Stimulated activated memory B cell treated with anti-CD40 and anti-IgM and Interleukin-4, amounts not matched to agents 10 μg/mL and 1 μg/mL and 100 μg/mL, for 72 hours (primary cell): ENCODE measurements at regions not wholly inside any gene's neighbourhood (a gene's known extent, or its start where the extent isn't known, plus 50 kb on each side); places are given as distances from the start of the nearest gene placed in this dataset.
"Not testable (repeated sequence)": the region's sequence is repeated elsewhere in the genome, so short reads cannot be mapped to it uniquely, and the experiment has no call there.

ENCODE experiments used
- ATAC-seq: fragments of 150-1000 bp; cut with Tn5 transposase; 2 replicates; pipeline ENCODE4 v1.10.0; 2021
- H3K27ac Mint-ChIP-seq: one replicate; pipeline ENCODE4 v1.8.0; 2022; ENCODE audit warnings: mild to moderate bottlenecking, mixed read lengths
- H3K27me3 Mint-ChIP-seq: one replicate; pipeline ENCODE4 v1.8.0; 2022; ENCODE audit warnings: mixed read lengths
- H3K36me3 Mint-ChIP-seq: one replicate; pipeline ENCODE4 v1.8.0; 2022; ENCODE audit warnings: mixed read lengths
- H3K4me1 Mint-ChIP-seq: one replicate; pipeline ENCODE4 v1.8.0; 2022; ENCODE audit warnings: mixed read lengths
- H3K4me3 Mint-ChIP-seq: one replicate; pipeline ENCODE4 v1.8.0; 2022; ENCODE audit warnings: mild to moderate bottlenecking, moderate library complexity, mixed read lengths
- H3K9me3 Mint-ChIP-seq: one replicate; pipeline ENCODE4 v1.8.0; 2022; ENCODE audit warnings: mixed read lengths

DNA sequence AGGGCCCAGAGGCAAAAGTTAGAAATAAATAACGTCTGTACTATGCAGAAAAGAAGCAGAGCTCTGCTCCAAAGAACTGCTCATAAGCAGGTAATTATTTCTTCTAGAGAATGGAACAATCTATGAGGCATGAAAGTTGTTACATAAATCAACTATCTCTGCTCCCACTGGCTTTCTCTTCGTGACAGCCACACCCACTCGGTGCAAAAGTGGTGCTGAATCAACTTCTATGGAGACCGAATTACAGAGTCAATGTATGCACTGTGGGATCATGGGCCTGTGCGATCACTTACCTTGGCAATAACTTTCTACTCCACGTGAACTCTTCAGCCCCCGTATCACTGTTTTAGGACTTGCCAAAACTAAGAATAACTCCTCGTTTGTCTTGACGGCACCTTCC, 99.4 kb upstream of the ATXN3L start:
- Mint-ChIP-seq H3K27me3 (no peaks in the 10 kb centered on the region), H3K4me3 (peak overlapping the region; percentile 77), H3K4me1 (peaks cover 53% of the 10 kb centered on the region), H3K9me3 (no peaks in the 10 kb centered on the region), H3K27ac (peak overlapping the region; percentile 90), H3K36me3 (no peaks in the 10 kb centered on the region)
- peak; percentile 56 for ATAC-seq

- H3K9me3 Mint-ChIP-seq, result no peaks in the 10 kb centered on the region
- H3K36me3 Mint-ChIP-seq, result no peaks in the 10 kb centered on the region
- peaks cover 53% of the 10 kb centered on the region for H3K4me1 Mint-ChIP-seq
- peak; percentile 45 for ATAC-seq
- no peaks in the 10 kb centered on the region for H3K27me3 Mint-ChIP-seq
- peak overlapping the region; percentile 90 for H3K27ac Mint-ChIP-seq
- H3K4me3 Mint-ChIP-seq, result peak overlapping the region; percentile 77
Observed at GRCh38 chrX:13418126-13419097, 98.6 kb upstream of the ATXN3L start.

- H3K4me3 Mint-ChIP-seq, result no peak overlapping the region
- H3K4me1 Mint-ChIP-seq, result peaks cover 36% of the 10 kb centered on the region
- no peak for ATAC-seq
- no peaks in the 10 kb centered on the region for H3K36me3 Mint-ChIP-seq
- H3K9me3 Mint-ChIP-seq, result no peaks in the 10 kb centered on the region
- H3K27me3 Mint-ChIP-seq, result no peaks in the 10 kb centered on the region
- H3K27ac Mint-ChIP-seq, result peak overlapping the region; percentile 40
Observed at GRCh38 chrX:13415509-13415908, 95.7 kb upstream of the ATXN3L start.

DNA sequence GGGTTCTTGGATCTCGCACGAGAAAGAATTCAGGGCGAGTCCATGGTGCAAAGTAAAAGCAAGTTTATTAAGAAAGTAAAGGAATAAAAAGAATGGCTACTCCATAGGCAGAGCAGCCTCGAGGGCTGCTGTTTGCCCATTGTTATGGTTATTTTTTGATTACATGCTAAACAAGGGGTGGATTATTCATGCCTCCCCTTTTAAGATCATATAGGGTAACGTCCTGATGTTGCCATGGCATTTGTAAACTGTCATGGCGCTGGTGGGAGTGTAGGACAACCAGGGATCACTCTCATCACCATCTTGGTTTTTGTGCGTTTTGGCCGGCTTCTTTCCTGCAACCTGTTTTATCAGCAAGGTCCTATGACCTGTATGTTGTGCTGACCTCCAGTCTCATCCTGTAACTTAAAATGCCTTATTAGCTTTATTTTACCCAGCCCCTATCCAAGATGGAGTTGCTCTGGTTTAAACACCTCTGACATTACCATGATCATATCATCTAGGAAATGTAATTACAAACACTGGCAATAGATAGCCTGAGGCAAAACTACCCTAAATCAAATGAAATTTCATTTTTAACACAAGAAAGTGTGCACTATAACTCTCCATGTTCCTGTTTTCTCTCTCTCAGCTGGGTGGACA, 94.3 kb upstream of the ATXN3L start:
- H3K36me3 Mint-ChIP-seq, result no peaks in the 10 kb centered on the region
- peak overlapping the region; percentile 40 for H3K27ac Mint-ChIP-seq
- H3K27me3 Mint-ChIP-seq, result no peaks in the 10 kb centered on the region
- H3K9me3 Mint-ChIP-seq, result no peaks in the 10 kb centered on the region
- no peak overlapping the region for H3K4me3 Mint-ChIP-seq
- ATAC-seq, result no peak
- H3K4me1 Mint-ChIP-seq, result peaks cover 22% of the 10 kb centered on the region

DNA sequence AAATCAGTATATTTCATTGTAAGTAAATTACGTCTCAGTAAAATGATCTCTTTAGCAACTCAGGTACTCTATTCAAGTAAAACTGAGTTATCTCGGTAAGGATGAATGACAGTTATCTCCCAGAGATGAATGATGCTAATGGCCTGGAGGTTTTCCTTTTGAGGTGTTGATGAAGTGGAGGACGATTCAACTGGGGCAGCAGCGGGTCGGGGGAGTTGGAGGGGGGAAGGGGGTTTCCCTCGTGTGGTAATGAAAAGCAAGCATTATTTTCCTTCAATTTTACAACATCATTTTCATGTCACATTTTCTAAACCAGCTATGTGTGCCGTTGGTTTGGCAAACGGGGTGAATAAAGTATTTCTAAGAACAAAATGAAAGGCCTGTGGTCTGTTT, 92.4 kb upstream of the ATXN3L start:
- H3K4me1 Mint-ChIP-seq, result peaks cover 6% of the 10 kb centered on the region
- no peak overlapping the region for H3K27ac Mint-ChIP-seq
- no peak overlapping the region for H3K4me3 Mint-ChIP-seq
- no peaks in the 10 kb centered on the region for H3K27me3 Mint-ChIP-seq
- H3K36me3 Mint-ChIP-seq, result peaks cover 2% of the 10 kb centered on the region
- ATAC-seq, result no peak
- H3K9me3 Mint-ChIP-seq, result no peaks in the 10 kb centered on the region

DNA sequence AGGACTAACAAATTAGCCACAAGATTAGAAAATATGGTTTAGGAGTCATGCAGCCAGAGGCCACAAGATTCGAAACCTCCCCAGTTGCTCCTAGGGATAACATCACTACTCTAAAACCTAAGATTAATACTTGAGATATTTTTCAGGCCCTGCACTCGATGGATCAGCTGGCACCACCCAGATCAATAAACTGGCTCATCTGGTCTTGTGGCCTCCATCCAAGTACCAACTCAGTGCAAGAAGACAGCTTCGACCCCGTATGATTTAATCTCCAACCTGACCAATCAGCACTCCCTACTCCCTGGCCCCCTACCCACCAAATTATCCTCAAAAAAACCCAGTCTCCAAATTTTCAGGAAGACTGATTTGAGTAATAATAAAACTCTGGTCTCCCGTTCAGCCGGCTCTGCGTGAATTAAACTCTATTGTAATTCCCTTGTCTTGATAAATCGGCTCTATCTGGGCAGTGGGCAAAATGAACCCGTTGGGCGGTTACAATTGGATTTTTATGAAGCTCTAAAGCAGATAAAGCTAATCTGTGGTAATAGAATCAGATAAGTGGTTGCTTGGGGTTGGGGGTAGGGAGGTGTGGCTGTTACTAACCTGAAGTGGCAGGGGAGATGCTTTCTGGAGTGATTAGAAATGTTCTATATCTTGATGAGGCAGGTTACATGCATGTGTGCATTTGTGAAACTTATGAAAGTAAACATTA, 91.8 kb upstream of the ATXN3L start:
- H3K27ac Mint-ChIP-seq, result no peak overlapping the region

DNA sequence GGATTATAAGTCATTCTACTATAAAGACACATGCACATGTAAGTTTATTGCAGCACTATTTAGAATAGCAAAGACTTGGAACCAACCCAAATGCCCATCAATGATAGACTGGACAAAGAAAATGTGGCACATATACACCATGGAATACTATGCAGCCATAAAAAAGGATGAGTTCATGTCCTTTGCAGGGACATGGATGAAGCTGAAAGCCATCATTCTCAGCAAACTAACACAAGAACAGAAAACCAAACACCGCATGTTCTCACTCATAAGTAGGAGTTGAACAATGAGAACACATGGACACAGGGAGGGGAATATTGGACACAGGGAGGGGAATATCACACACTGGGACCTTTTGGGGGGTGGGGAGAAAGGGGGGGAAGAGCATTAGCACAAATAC, 88.7 kb upstream of the ATXN3L start:
- peaks cover 17% of the 10 kb centered on the region for H3K36me3 Mint-ChIP-seq
- H3K4me3 Mint-ChIP-seq, ATAC-seq, H3K4me1 Mint-ChIP-seq, H3K27ac Mint-ChIP-seq, H3K27me3 Mint-ChIP-seq, H3K9me3 Mint-ChIP-seq: not testable (repeated sequence)

More for the DNA sequence above, 91.8 kb upstream of the ATXN3L start:
- Mint-ChIP-seq H3K9me3 (peaks cover 5% of the 10 kb centered on the region), H3K36me3 (peaks cover 7% of the 10 kb centered on the region), H3K4me3 (no peak overlapping the region), H3K4me1 (peaks cover 6% of the 10 kb centered on the region), H3K27me3 (no peaks in the 10 kb centered on the region)
- no peak for ATAC-seq

- H3K4me3 Mint-ChIP-seq, H3K27me3 Mint-ChIP-seq, H3K27ac Mint-ChIP-seq, ATAC-seq, H3K9me3 Mint-ChIP-seq, H3K4me1 Mint-ChIP-seq: not testable (repeated sequence)
- H3K36me3 Mint-ChIP-seq, result peaks cover 17% of the 10 kb centered on the region
Observed at GRCh38 chrX:13404777-13405176, 84.9 kb upstream of the ATXN3L start.

- ATAC-seq, result no peak
- no peak overlapping the region for H3K4me3 Mint-ChIP-seq
- peaks cover 17% of the 10 kb centered on the region for H3K36me3 Mint-ChIP-seq
- H3K4me1 Mint-ChIP-seq, result no peaks in the 10 kb centered on the region
- H3K27me3 Mint-ChIP-seq, result no peaks in the 10 kb centered on the region
- peaks cover 7% of the 10 kb centered on the region for H3K9me3 Mint-ChIP-seq
- H3K27ac Mint-ChIP-seq, result no peak overlapping the region
Observed at GRCh38 chrX:13404364-13404763, 84.5 kb upstream of the ATXN3L start.

GRCh38 chrX:13401724-13402123, 81.9 kb upstream of the ATXN3L start:
- Mint-ChIP-seq H3K27me3 (no peaks in the 10 kb centered on the region), H3K4me3 (no peak overlapping the region), H3K9me3 (peaks cover 3% of the 10 kb centered on the region), H3K4me1 (no peaks in the 10 kb centered on the region), H3K36me3 (peaks cover 10% of the 10 kb centered on the region), H3K27ac (no peak overlapping the region)
- ATAC-seq, result no peak

DNA sequence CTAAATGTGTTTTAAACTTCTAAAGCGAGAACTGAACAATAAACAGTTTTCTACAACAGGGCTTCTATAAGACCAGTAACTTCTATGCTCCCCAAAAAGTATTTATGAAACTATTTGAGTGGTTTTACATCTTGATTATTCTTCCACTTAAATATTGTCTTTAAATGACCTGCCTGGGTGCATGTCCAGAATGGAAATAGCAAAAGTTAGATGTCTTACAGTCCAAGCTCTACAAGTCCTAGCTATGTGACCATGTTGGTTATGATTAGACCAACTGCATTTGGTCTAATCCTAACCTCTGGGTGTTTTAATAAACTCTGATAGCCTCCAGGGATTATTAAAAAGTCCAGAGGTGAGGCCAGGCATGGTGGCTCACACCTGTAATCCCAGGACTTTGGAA, 79.0 kb upstream of the ATXN3L start:
- no peak overlapping the region for H3K4me3 Mint-ChIP-seq
- H3K9me3 Mint-ChIP-seq, result peaks cover 6% of the 10 kb centered on the region
- H3K27me3 Mint-ChIP-seq, result no peaks in the 10 kb centered on the region
- peaks cover 13% of the 10 kb centered on the region for H3K36me3 Mint-ChIP-seq
- no peak for ATAC-seq
- no peak overlapping the region for H3K27ac Mint-ChIP-seq
- H3K4me1 Mint-ChIP-seq, result peaks cover 12% of the 10 kb centered on the region

GRCh38 chrX:13397878-13398818, 78.3 kb upstream of the ATXN3L start:
- peaks cover 19% of the 10 kb centered on the region for H3K36me3 Mint-ChIP-seq
- ATAC-seq, result no peak
- H3K27me3 Mint-ChIP-seq, result no peaks in the 10 kb centered on the region
- no peak overlapping the region for H3K4me3 Mint-ChIP-seq
- H3K9me3 Mint-ChIP-seq, result peaks cover 6% of the 10 kb centered on the region
- H3K4me1 Mint-ChIP-seq, result peaks cover 12% of the 10 kb centered on the region
- H3K27ac Mint-ChIP-seq, result no peak overlapping the region

DNA sequence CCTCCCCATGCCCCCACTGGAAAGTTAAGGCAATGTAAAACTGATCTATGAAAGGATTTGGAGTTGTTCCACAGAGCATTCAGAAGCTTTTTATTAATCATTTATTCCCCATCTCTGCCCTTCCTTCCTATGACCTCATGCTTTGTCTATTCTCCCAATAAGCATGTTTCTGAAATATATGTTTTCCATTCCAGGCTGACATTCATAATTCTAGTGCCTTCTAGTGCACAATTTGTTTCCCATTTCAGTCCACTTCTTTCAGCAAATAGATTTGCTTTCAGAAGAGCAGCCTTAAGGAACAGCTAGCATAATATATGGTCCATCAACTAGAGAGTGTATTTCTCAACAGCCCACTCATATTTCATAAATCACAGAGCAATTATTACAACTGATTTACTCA, 77.1 kb upstream of the ATXN3L start:
- Mint-ChIP-seq H3K36me3 (peaks cover 19% of the 10 kb centered on the region), H3K27me3 (no peaks in the 10 kb centered on the region), H3K9me3 (peaks cover 6% of the 10 kb centered on the region), H3K4me3 (no peak overlapping the region), H3K27ac (no peak overlapping the region), H3K4me1 (peaks cover 12% of the 10 kb centered on the region)
- ATAC-seq, result no peak

GRCh38 chrX:13389501-13389900, 69.6 kb upstream of the ATXN3L start:
- no peak for ATAC-seq
- Mint-ChIP-seq H3K36me3 (peaks cover 6% of the 10 kb centered on the region), H3K27ac (peak overlapping the region; percentile 32), H3K4me3 (no peak overlapping the region), H3K27me3 (no peaks in the 10 kb centered on the region), H3K9me3 (peaks cover 2% of the 10 kb centered on the region), H3K4me1 (no peaks in the 10 kb centered on the region)
